GM12874 (cell line): ENCODE measurements at regions not wholly inside any gene's neighbourhood (a gene's known extent, or its start where the extent isn't known, plus 50 kb on each side); places are given as distances from the start of the nearest gene placed in this dataset.

ENCODE experiments used
- TF ChIP-seq, protein P1 (sequence below): IDR thresholded peaks from 2 replicates; pipeline ENCODE4 v1.5.1; 2011; ENCODE audit warnings: low read depth, mild to moderate bottlenecking, control low read depth, low read length, moderate library complexity; ENCODE audit not compliant: insufficient read depth

DNA sequence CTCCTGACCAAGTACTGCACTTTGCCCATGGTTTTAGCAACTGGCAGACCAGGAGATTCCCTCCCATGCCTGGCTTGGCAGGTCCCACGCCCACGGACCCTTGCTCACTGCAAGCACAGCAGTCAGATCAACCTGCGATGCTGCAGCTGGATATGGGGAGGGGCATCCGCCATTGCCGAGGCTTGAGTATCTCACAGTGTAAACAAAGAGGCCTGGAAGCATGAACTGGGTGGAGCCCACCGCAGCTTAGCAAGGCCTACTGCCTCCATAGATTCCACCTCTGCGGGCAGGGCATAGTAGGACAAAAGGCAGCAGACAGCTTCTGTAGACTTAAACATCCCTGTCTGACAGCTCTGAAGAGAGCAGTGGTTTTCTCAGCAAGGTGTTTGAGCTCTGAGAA is 479.8 kb downstream of the FUT8 start:
- TF ChIP-seq, protein P1, sequence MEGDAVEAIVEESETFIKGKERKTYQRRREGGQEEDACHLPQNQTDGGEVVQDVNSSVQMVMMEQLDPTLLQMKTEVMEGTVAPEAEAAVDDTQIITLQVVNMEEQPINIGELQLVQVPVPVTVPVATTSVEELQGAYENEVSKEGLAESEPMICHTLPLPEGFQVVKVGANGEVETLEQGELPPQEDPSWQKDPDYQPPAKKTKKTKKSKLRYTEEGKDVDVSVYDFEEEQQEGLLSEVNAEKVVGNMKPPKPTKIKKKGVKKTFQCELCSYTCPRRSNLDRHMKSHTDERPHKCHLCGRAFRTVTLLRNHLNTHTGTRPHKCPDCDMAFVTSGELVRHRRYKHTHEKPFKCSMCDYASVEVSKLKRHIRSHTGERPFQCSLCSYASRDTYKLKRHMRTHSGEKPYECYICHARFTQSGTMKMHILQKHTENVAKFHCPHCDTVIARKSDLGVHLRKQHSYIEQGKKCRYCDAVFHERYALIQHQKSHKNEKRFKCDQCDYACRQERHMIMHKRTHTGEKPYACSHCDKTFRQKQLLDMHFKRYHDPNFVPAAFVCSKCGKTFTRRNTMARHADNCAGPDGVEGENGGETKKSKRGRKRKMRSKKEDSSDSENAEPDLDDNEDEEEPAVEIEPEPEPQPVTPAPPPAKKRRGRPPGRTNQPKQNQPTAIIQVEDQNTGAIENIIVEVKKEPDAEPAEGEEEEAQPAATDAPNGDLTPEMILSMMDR = no peak

DNA sequence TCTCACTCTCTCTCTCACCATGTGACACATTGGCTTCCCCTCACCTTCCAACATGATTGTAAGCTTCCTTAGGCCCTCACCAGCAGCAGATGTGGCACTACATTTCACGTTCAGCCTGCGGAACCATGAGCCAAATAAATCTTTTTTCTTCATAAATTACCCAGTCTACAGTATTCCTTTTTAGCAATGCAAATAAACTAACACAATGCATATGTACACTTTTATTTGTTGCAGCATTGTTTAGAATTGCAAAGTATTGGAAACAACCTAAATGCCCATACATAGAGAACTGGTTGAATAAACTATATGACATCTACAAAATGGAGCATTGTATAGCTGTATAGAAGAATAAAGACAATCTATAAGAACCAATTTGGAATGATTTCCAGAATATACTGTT is 487.6 kb downstream of the FUT8 start:
- TF ChIP-seq, protein P1 = no peak

DNA sequence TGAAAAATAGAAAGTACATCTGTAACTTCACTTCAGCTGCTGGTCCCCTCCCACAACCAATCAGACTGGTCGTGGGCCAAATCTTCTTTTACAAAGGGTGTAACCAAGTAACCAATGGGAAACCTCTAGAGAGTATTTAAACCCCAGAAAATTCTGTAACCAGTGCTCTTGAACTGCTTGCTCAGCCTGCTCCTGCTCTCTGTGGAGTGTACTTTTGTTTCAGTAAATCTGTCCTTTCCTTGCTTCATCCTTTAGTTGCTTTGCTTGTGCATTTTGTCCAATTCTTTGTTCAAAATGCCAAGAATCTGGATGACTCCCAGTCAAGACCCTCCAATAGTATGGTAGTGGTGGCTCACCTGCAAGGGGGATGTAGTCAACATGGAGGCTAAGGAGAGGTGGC is 489.1 kb downstream of the FUT8 start:
- TF ChIP-seq, protein P1 = no peak

DNA sequence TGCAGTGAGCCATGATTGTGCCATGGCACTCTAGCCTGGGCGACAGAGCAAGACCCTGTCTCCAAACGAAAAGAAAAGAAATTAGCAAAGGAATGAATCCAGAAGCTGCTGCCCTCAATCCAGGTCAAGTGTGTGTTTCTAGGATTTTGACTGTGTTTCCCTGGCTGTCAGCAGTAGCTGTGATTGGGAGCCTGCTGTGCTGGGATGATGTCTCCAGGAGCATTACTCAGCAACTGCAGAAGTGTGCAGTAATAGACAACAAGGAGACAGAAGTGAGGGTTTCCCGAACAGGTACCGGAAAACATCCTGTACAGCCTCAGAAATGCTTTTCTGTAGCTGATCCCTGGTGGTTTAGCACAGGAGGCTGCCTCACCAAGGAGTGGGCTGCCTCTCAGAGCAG is 492.5 kb downstream of the FUT8 start:
- TF ChIP-seq, protein P1 = no peak

DNA sequence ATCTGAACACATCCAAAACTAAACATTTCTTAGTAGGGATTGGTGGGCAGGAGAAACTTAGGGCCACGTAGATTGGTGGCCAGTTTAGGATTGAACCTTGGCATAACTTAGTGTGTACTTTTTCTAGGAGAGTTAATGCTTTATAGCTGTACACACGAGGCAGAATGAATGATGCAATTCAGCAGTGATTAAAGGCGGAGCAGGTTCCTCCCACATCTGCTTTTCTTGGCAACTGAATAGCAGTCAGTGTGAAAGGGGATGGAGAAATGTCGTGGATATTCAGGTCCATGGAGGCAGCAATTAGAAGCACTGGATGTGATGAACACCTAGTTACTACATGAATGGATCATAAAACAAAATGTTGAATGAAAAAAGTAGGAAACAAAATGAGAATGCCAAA is 493.8 kb downstream of the FUT8 start:
- TF ChIP-seq, protein P1 = no peak

DNA sequence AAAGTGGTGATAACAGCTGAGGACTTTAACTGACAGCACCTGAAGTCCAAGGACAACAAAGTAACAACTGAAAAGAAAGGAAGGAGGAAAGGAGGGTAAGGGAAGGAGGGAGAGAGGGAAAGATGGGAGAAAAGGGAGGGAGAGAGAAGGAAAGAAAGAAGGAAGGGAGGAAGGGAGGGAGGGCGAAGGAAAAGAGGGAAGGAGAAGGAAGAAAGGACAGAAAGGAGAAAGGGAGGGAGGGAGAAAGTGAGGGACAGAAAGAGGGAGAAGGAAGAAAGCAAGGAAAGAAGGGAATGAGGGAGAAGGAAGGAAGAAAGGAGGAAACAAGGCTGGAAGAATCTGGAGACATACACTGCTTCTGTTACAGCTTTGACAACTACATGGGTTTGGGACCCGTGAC is 494.4 kb downstream of the FUT8 start:
- TF ChIP-seq, protein P1 = no peak

DNA sequence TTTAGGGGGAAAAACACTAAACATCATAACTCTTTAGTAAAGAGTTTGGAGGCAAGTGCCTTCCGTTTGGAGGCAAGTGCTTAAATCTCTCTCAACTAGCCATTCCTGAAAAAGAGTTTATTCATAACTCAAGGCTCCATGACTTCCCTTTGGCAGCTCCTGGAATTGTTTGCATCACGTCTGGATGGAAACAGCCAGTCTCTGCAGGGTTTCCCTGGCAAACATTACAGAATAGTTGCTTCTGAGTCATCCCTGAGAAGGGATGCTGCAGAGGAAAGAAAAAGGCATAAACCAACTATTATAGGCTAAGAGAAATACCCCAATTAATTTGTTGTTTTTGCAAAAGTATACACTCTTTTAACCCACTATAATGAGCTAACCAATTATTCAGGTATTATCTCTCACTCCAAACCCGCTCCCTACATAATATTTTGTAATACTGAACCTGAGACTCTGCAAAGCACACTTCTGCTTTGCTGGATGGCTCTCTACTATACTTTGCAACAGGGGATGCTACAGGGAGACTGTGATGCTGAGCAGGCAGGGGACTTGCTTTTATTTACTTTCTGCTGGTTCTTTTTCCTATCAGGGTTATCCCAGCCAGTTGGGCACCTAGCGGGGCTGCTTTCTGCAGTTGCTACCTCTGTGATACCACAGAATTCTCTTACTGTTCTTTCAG is 497.7 kb downstream of the FUT8 start:
- TF ChIP-seq, protein P1 = no peak
